GM19467 (cell line): ENCODE measurements at regions not wholly inside any gene's neighbourhood (a gene's known extent, or its start where the extent isn't known, plus 50 kb on each side); places are given as distances from the start of the nearest gene placed in this dataset.

Source experiments
- ATAC-seq: cut with Tn5 transposase; IDR thresholded peaks from one replicate; pipeline ENCODE4 v1.9.1; 2021; ENCODE audit warnings: mild to moderate bottlenecking, moderate library complexity; ENCODE audit not compliant: unreplicated experiment

- ATAC-seq, result no peak
These were observed 116.0 kb upstream of the AVPR1A start for GRCh38 chr12:63266988-63267387.

GRCh38 chr12:63264629-63265028 is 113.6 kb upstream of the AVPR1A start:
- no peak for ATAC-seq

GRCh38 chr12:63250486-63250885 is 99.5 kb upstream of the AVPR1A start:
- ATAC-seq, result no peak

- no peak for ATAC-seq
These were observed 87.9 kb upstream of the AVPR1A start for GRCh38 chr12:63238892-63239291.

GRCh38 chr12:63232896-63233295 is 81.9 kb upstream of the AVPR1A start:
- ATAC-seq, result no peak

GRCh38 chr12:63228853-63229252 is 77.9 kb upstream of the AVPR1A start:
- ATAC-seq, result no peak

- no peak for ATAC-seq
These were observed 75.9 kb upstream of the AVPR1A start for GRCh38 chr12:63226792-63227463.

- ATAC-seq, result no peak
These were observed 73.4 kb upstream of the AVPR1A start for GRCh38 chr12:63224396-63224795.

- ATAC-seq, result no peak
These were observed 72.1 kb upstream of the AVPR1A start for GRCh38 chr12:63223128-63223527.

- no peak for ATAC-seq
These were observed 71.6 kb upstream of the AVPR1A start for GRCh38 chr12:63222582-63222981.

GRCh38 chr12:63220921-63221320 is 69.9 kb upstream of the AVPR1A start:
- ATAC-seq, result no peak

GRCh38 chr12:63212316-63212715 is 61.3 kb upstream of the AVPR1A start:
- ATAC-seq, result no peak

- ATAC-seq, result no peak
These were observed 58.0 kb upstream of the AVPR1A start for GRCh38 chr12:63208956-63209355.

- no peak for ATAC-seq
These were observed 55.9 kb upstream of the AVPR1A start for GRCh38 chr12:63206909-63207308.

- no peak for ATAC-seq
These were observed 55.5 kb upstream of the AVPR1A start for GRCh38 chr12:63206494-63206893.
